ENCODE measurements at regions not wholly inside any gene's neighbourhood (a gene's known extent, or its start where the extent isn't known, plus 50 kb on each side); places are given as distances from the start of the nearest gene placed in this dataset.

- Histone ChIP-seq H3K9ac (ENCODE audit: low read depth, low read length) (no peak overlapping the region), H3K9me3 (ENCODE audit: control insufficient read depth, insufficient read depth, low read length) (peaks cover 7% of the 10 kb centered on the region), H2BK5ac (ENCODE audit: low read depth, low read length, poor library complexity, severe bottlenecking) (no peak overlapping the region), H2BK15ac (ENCODE audit: low read depth, low read length) (no peak overlapping the region), H3K56ac (ENCODE audit: extremely low read depth, insufficient read depth, low read length) (no peak overlapping the region), H4K5ac (ENCODE audit: low read depth, low read length) (no peak overlapping the region), H3K27ac (ENCODE audit: insufficient read depth, low read length) (no peak overlapping the region), H3K4me2 (ENCODE audit: low read depth, low read length) (no peak overlapping the region), H3K4ac (ENCODE audit: low read depth, low read length) (no peak overlapping the region), H3K79me1 (ENCODE audit: low read depth in 1 of 2, low read length in 2 of 2) (no peaks in the 10 kb centered on the region), H3K18ac (ENCODE audit: low read depth, low read length) (no peak overlapping the region), H2BK120ac (ENCODE audit: low read depth, low read length) (no peak overlapping the region), H3K14ac (replicated peaks; ENCODE audit: low read depth, low read length) (no peak overlapping the region), H4K8ac (ENCODE audit: low read depth in 2 of 2, low read length in 2 of 2) (no peak overlapping the region), H3K4me1 (ENCODE audit: control insufficient read depth, insufficient read depth, low read length) (no peaks in the 10 kb centered on the region), H2BK20ac (ENCODE audit: low read depth, low read length) (no peak overlapping the region), H3K4me3 (ENCODE audit: insufficient read depth, low read depth, low read length) (no peak overlapping the region), H4K20me1 (ENCODE audit: insufficient read depth, low read length) (no peaks in the 10 kb centered on the region), H3K36me3 (ENCODE audit: control insufficient read depth, insufficient read depth, low read length) (no peaks in the 10 kb centered on the region), H4K91ac (ENCODE audit: insufficient read depth, low read depth, low read length) (no peak overlapping the region), H3K9me1 (ENCODE audit: insufficient read depth, low read length) (peaks cover 3% of the 10 kb centered on the region; the same call in 1 of the 2 replicates), H3K27me3 (ENCODE audit: control insufficient read depth, insufficient read depth, low read length) (no peaks in the 10 kb centered on the region), H2AFZ (replicated peaks; ENCODE audit: low read length, poor library complexity) (no peak overlapping the region), H3K23ac (ENCODE audit: low read depth, low read length) (no peak overlapping the region), H2AK5ac (ENCODE audit: low read depth, low read length) (no peak overlapping the region), H2AK9ac (replicated peaks; ENCODE audit: low read depth, low read length, poor library complexity) (no peak overlapping the region)
- no peak for DNase-seq
- dilution Hi-C loops (cut with HindIII; ENCODE audit: low sequenced_read_pairs, unreplicated experiment) (no loop called here), in situ Hi-C loops (cut with MboI; ENCODE audit: low sequenced_read_pairs) (no loop called here), intact Hi-C loops (cut with micrococcal nuclease) (no loop called here)
- WGBS, 2 experiments (ENCODE audit: extremely low coverage in 2 of 2, insufficient read length in 1 of 2), result no CpG with 5 or more reads among the region's 1 CpG
- ChIA-PET CTCF (interaction anchor here (1.0 kb wide), 1 partner anchor 34 kb away, joined by 3 read pairs; no protein-coding TSS in a partner anchor), POLR2A (ENCODE audit: unreplicated experiment) (no interaction called here)
- no peak for ATAC-seq (ENCODE audit: low read depth)
- TF ChIP-seq NFE2L2 (IDR thresholded peaks at IDR 0.05; ENCODE audit: low read depth, low read length), result no peak
- no peak for TF ChIP-seq CEBPB (IDR thresholded peaks at IDR 0.05; ENCODE audit: low read depth, low read length)
- TF ChIP-seq RAD21 (IDR thresholded peaks at IDR 0.05; ENCODE audit: low read length), result no peak
- no peak for TF ChIP-seq MAFK (IDR thresholded peaks at IDR 0.05; ENCODE audit: low read depth, low read length)
- no peak for TF ChIP-seq CHD1 (IDR thresholded peaks at IDR 0.05; ENCODE audit: low read depth, low read length)
- no peak for TF ChIP-seq ELK1 (IDR thresholded peaks at IDR 0.05; ENCODE audit: borderline replicate concordance, low read depth, low read length)
- TF ChIP-seq MAZ (IDR thresholded peaks at IDR 0.05; ENCODE audit: borderline replicate concordance, low read depth, low read length), result no peak
- no peak for TF ChIP-seq RCOR1 (IDR thresholded peaks at IDR 0.05; ENCODE audit: insufficient replicate concordance, low read length)
- no peak for TF ChIP-seq FOS (IDR thresholded peaks at IDR 0.05; ENCODE audit: low read depth, low read length)
- no peak for TF ChIP-seq SMC3 (IDR thresholded peaks at IDR 0.05; ENCODE audit: low read depth, low read length)
- TF ChIP-seq RFX5 (IDR thresholded peaks at IDR 0.05; ENCODE audit: low read depth, low read length), result no peak
- TF ChIP-seq, protein P1, sequence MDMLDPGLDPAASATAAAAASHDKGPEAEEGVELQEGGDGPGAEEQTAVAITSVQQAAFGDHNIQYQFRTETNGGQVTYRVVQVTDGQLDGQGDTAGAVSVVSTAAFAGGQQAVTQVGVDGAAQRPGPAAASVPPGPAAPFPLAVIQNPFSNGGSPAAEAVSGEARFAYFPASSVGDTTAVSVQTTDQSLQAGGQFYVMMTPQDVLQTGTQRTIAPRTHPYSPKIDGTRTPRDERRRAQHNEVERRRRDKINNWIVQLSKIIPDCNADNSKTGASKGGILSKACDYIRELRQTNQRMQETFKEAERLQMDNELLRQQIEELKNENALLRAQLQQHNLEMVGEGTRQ (IDR thresholded peaks at IDR 0.05; ENCODE audit: low read depth, low read length), result no peak
- TF ChIP-seq CTCF (conservative IDR thresholded peaks at IDR 0.05; ENCODE audit: low read depth, low read length), result no peak
- no peak for TF ChIP-seq POLR2A (IDR thresholded peaks at IDR 0.05; ENCODE audit: low read depth, low read length)
- TF ChIP-seq BHLHE40 (IDR thresholded peaks at IDR 0.05; ENCODE audit: low read depth, low read length), result no peak
- no peak for TF ChIP-seq MXI1 (IDR thresholded peaks at IDR 0.05; ENCODE audit: borderline replicate concordance, low read depth, low read length)
- BruUV-seq (replicated peaks), result no TSS peak
Measured at GRCh38 chr5:122256388-122256787, 55.6 kb upstream of the SNCAIP start.

Measured in IMR-90 (cell line).